ENCODE measurements at regions not wholly inside any gene's neighbourhood (a gene's known extent, or its start where the extent isn't known, plus 50 kb on each side); places are given as distances from the start of the nearest gene placed in this dataset.

GRCh38 chr2:45289997-45290709 lies 280.9 kb upstream of the SIX2 start:
- TF ChIP-seq POLR2A (IDR thresholded peaks at IDR 0.05) = no peak
- no peak for TF ChIP-seq CTCF (IDR thresholded peaks at IDR 0.05)

Data from heart left ventricle (tissue), 13 donors.